GM10266 (cell line): ENCODE measurements at regions not wholly inside any gene's neighbourhood (a gene's known extent, or its start where the extent isn't known, plus 50 kb on each side); places are given as distances from the start of the nearest gene placed in this dataset.

Experiments used
- DNase-seq: peaks from one replicate; pipeline ENCODE4 v3.0.0; 2012; ENCODE audit errors: extremely low spot score
- CTCF ChIP-seq: IDR thresholded peaks from 2 replicates; pipeline ENCODE4 v1.5.1; 2012; ENCODE audit warnings: mild to moderate bottlenecking, low read depth; ENCODE audit not compliant: control insufficient read depth, insufficient read depth; ENCODE audit errors: missing control alignments

- no peak for TF ChIP-seq CTCF
- DNase-seq: no peak
Measured at GRCh38 chr2:234278556-234279255, 218.2 kb downstream of the ARL4C start.

GRCh38 chr2:234275515-234275914 is 221.4 kb downstream of the ARL4C start:
- no peak for TF ChIP-seq CTCF
- no peak for DNase-seq

- no peak for DNase-seq
- no peak for TF ChIP-seq CTCF
Measured at GRCh38 chr2:234273887-234274584, 222.8 kb downstream of the ARL4C start.

GRCh38 chr2:234272069-234272850 is 221.8 kb downstream of the SPP2 start:
- no peak for DNase-seq
- no peak for TF ChIP-seq CTCF

- no peak for TF ChIP-seq CTCF
Measured at GRCh38 chr2:234271338-234271737, 220.8 kb downstream of the SPP2 start.

GRCh38 chr2:234269769-234270204 is 219.3 kb downstream of the SPP2 start:
- TF ChIP-seq CTCF: no peak
- DNase-seq: no peak

More at GRCh38 chr2:234271338-234271737, 220.8 kb downstream of the SPP2 start:
- no peak for DNase-seq
